ENCODE measurements at regions not wholly inside any gene's neighbourhood (a gene's known extent, or its start where the extent isn't known, plus 50 kb on each side); places are given as distances from the start of the nearest gene placed in this dataset.

DNA sequence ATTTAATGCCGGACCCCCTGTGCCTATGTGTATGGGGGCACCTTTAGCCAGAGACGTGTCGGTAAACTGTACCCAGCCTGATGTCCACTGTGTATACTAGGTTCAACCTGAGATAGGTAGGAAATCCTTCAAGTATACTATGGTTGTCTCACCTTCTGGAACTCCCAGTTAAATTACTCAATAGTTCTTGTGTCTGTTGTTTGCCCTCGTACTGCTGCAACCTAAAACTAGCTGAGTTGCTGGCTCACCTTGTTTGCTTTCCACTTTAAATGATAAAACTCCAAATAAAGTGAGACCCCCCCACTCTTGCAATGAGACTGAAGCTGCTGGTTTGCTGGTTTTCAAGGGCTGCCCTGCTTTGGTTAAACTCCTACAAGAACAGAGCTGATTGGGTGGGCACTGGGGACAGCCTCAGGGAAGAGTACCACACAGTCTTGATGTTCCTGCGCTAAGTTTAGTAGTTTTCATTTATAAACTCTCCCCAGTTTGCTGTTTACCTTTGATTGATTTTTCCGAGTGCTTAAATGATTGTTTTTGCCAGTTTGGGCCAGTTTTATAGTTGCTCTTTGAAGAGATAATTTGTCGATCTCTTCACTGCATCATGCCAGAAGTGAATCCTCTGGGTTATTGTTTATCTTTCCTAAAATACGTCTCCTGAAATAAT, 1281.8 kb upstream of the MAP3K7 start:
- CTCF ChIA-PET: no interaction called here
- Histone ChIP-seq H4K20me1 (ENCODE audit: insufficient read depth) (no peaks in the 10 kb centered on the region), H2AFZ (no peak overlapping the region), H3K4me1 (replicated peaks; ENCODE audit: insufficient read depth) (no peaks in the 10 kb centered on the region), H3K4me2 (no peak overlapping the region), H3K9me3 (ENCODE audit: insufficient read depth, low read depth) (no peaks in the 10 kb centered on the region), H3K27ac (no peak overlapping the region), H3K9me2 (ENCODE audit: insufficient read depth) (no peaks in the 10 kb centered on the region), H3K36me3 (ENCODE audit: low read depth) (no peaks in the 10 kb centered on the region), H3K27me3 (ENCODE audit: insufficient read depth, low read depth) (no peaks in the 10 kb centered on the region), H3F3A (ENCODE audit: insufficient read depth, low read depth) (no peaks in the 10 kb centered on the region), H3K79me2 (ENCODE audit: low read depth) (no peaks in the 10 kb centered on the region), H3K4me3 (no peak overlapping the region)
- intact Hi-C loops (cut with micrococcal nuclease; ENCODE audit: unreplicated experiment): no loop called here
- DNase-seq: no peak
- BruUV-seq (replicated peaks): no TSS peak
- POLR2A ChIA-PET (ENCODE audit: unreplicated experiment): interaction anchor here (0.6 kb wide), 1 partner anchor 10 kb away, joined by 4 read pairs; no protein-coding TSS in a partner anchor
- TF ChIP-seq, protein P1, sequence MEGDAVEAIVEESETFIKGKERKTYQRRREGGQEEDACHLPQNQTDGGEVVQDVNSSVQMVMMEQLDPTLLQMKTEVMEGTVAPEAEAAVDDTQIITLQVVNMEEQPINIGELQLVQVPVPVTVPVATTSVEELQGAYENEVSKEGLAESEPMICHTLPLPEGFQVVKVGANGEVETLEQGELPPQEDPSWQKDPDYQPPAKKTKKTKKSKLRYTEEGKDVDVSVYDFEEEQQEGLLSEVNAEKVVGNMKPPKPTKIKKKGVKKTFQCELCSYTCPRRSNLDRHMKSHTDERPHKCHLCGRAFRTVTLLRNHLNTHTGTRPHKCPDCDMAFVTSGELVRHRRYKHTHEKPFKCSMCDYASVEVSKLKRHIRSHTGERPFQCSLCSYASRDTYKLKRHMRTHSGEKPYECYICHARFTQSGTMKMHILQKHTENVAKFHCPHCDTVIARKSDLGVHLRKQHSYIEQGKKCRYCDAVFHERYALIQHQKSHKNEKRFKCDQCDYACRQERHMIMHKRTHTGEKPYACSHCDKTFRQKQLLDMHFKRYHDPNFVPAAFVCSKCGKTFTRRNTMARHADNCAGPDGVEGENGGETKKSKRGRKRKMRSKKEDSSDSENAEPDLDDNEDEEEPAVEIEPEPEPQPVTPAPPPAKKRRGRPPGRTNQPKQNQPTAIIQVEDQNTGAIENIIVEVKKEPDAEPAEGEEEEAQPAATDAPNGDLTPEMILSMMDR (conservative IDR thresholded peaks at IDR 0.05): no peak
- TF ChIP-seq EZH2 (IDR thresholded peaks at IDR 0.05; ENCODE audit: low read depth): no peak

DNA sequence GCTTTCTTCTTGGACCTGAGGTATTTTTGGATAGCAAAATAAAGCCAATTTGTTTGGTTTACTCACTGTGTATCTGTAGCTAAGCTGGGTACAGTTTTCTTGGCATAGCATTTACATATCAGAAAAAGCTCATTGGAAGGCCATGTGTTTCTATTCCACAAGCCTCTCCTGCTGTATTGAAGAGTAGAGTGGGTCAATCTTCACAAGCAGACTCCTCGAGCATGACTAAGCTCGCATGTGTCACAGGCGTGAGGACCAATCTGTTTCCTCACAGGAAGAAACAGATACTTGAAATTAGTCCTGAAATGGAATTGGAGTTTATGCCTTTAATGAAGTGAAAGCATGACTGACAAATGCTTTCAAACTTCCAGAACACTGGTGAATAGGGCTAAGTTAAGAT, 1279.0 kb upstream of the MAP3K7 start:
- POLR2A ChIA-PET (ENCODE audit: unreplicated experiment): no interaction called here
- TF ChIP-seq EZH2 (IDR thresholded peaks at IDR 0.05; ENCODE audit: low read depth): no peak
- TF ChIP-seq, protein P1 (conservative IDR thresholded peaks at IDR 0.05): no peak

DNA sequence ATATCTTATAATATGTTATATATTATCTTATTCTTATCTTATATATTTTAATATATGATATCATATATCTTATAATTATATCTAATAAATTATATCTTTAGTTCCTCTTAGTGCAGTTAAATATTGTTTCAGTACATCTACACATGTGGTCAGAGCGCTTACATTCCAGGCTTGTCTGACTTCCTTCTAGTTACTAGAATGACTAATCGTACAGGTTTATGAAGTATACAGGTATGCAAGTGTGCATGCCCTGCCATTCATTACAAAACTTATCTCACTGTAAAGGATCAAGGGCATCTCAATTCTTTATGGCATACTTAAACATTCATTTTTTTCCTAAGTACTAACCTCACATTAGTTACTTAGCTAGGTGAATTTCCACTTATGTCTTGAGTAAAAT, 1278.0 kb upstream of the MAP3K7 start:
- H3K36me3 ChIP-seq (ENCODE audit: low read depth): no peaks in the 10 kb centered on the region
- H3K9me2 ChIP-seq (ENCODE audit: insufficient read depth): no peaks in the 10 kb centered on the region
- H3K9me3 ChIP-seq (ENCODE audit: insufficient read depth, low read depth): no peaks in the 10 kb centered on the region
- CTCF ChIA-PET: interaction anchor here (0.6 kb wide), 1 partner anchor 679 kb away, joined by 3 read pairs; no protein-coding TSS in a partner anchor
- H3K4me1 ChIP-seq (replicated peaks; ENCODE audit: insufficient read depth): no peaks in the 10 kb centered on the region
- H3K27me3 ChIP-seq (ENCODE audit: insufficient read depth, low read depth): no peaks in the 10 kb centered on the region
- no TSS peak for BruUV-seq (replicated peaks)
- TF ChIP-seq, protein P1 (conservative IDR thresholded peaks at IDR 0.05): no peak
- no peak for TF ChIP-seq EZH2 (IDR thresholded peaks at IDR 0.05; ENCODE audit: low read depth)
- no peak overlapping the region for H3K4me3 ChIP-seq
- no peaks in the 10 kb centered on the region for H3K79me2 ChIP-seq (ENCODE audit: low read depth)
- no peak overlapping the region for H3K4me2 ChIP-seq
- POLR2A ChIA-PET (ENCODE audit: unreplicated experiment): no interaction called here
- H3K27ac ChIP-seq: no peak overlapping the region
- H4K20me1 ChIP-seq (ENCODE audit: insufficient read depth): no peaks in the 10 kb centered on the region
- intact Hi-C loops (cut with micrococcal nuclease; ENCODE audit: unreplicated experiment): loop anchor here (1.0 kb wide), 1 partner anchor 14 kb away; no protein-coding TSS in a partner anchor
- no peak overlapping the region for H2AFZ ChIP-seq
- no peaks in the 10 kb centered on the region for H3F3A ChIP-seq (ENCODE audit: insufficient read depth, low read depth)
- peak in 1 of 2 experiments; percentile 39 for DNase-seq

More for the DNA sequence above, 1279.0 kb upstream of the MAP3K7 start:
- Histone ChIP-seq H3K4me2 (no peak overlapping the region), H3K36me3 (ENCODE audit: low read depth) (no peaks in the 10 kb centered on the region), H3K4me3 (no peak overlapping the region), H3K9me3 (ENCODE audit: insufficient read depth, low read depth) (no peaks in the 10 kb centered on the region), H3K27ac (no peak overlapping the region), H3K27me3 (ENCODE audit: insufficient read depth, low read depth) (no peaks in the 10 kb centered on the region), H3K9me2 (ENCODE audit: insufficient read depth) (no peaks in the 10 kb centered on the region), H3F3A (ENCODE audit: insufficient read depth, low read depth) (no peaks in the 10 kb centered on the region), H4K20me1 (ENCODE audit: insufficient read depth) (no peaks in the 10 kb centered on the region), H3K4me1 (replicated peaks; ENCODE audit: insufficient read depth) (no peaks in the 10 kb centered on the region), H3K79me2 (ENCODE audit: low read depth) (no peaks in the 10 kb centered on the region), H2AFZ (no peak overlapping the region)
- intact Hi-C loops (cut with micrococcal nuclease; ENCODE audit: unreplicated experiment): loop anchor here (1.0 kb wide), 1 partner anchor 13 kb away; no protein-coding TSS in a partner anchor
- no TSS peak for BruUV-seq (replicated peaks)
- DNase-seq: no peak
- CTCF ChIA-PET: no interaction called here
